ENCODE measurements at regions not wholly inside any gene's neighbourhood (a gene's known extent, or its start where the extent isn't known, plus 50 kb on each side); places are given as distances from the start of the nearest gene placed in this dataset.

DNA sequence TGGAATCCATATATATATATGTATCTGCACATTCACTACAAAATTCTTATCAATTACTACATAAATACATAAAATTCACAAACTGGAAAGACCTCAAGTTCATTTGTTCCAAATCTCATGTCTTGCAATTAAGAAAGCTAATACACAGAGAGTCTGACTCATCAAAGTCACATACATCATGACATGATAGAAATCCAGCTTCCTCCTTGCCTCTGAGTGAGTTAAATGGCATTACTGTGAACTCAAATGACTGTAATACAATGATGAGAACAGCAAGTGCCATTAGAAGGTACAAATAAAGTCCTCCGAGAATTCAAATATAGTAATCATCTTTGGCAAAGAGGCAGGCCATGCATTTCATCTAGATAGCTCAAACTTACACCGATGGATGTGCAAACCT lies 55.1 kb upstream of the AGTR1 start:
- no peak for TF ChIP-seq CTCF (IDR thresholded peaks at IDR 0.05)
- TF ChIP-seq POLR2A (IDR thresholded peaks at IDR 0.05), result no peak
